D721Med (cell line): ENCODE measurements at regions not wholly inside any gene's neighbourhood (a gene's known extent, or its start where the extent isn't known, plus 50 kb on each side); places are given as distances from the start of the nearest gene placed in this dataset.
"Not testable (repeated sequence)": the region's sequence is repeated elsewhere in the genome, so short reads cannot be mapped to it uniquely, and the experiment has no call there.

ENCODE experiments used
- DNase-seq: peaks from one replicate; pipeline ENCODE4 v3.0.0; 2011; ENCODE audit warnings: low spot score; ENCODE audit not compliant: insufficient read length
- FAIRE-seq: peaks from 2 replicates; lab custom pipeline; 2011; peaks lifted over from hg19 to GRCh38; lab: Jason Lieb, UNC
- TF ChIP-seq, protein P1 (sequence below): IDR thresholded peaks from 2 replicates; pipeline ENCODE4 v1.5.1; 2012; ENCODE audit warnings: mild to moderate bottlenecking, control low read depth; ENCODE audit not compliant: insufficient read depth; ENCODE audit errors: missing control alignments

DNA sequence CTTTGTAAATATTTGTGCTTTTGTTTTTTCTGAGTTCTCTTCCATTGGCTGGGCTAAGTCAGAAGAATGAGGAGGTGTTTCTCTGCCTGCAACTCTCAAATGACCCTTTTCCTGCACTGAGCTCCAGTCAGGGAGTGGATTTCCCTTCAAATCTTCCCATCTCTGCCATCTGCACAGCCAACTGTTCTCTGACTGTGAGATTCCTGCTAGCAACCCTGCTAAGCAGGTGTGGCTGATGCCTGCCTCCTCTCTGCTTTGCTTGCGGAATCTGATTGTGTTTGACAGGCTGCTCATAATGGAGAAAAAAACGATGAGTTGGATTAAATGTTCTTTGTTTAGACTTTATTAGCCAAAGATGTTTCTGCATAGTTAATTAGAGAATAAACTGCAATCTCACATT is 519.8 kb downstream of the TMEM114 start:
- FAIRE-seq = peak; percentile 48
- no peak for DNase-seq
- TF ChIP-seq, protein P1, sequence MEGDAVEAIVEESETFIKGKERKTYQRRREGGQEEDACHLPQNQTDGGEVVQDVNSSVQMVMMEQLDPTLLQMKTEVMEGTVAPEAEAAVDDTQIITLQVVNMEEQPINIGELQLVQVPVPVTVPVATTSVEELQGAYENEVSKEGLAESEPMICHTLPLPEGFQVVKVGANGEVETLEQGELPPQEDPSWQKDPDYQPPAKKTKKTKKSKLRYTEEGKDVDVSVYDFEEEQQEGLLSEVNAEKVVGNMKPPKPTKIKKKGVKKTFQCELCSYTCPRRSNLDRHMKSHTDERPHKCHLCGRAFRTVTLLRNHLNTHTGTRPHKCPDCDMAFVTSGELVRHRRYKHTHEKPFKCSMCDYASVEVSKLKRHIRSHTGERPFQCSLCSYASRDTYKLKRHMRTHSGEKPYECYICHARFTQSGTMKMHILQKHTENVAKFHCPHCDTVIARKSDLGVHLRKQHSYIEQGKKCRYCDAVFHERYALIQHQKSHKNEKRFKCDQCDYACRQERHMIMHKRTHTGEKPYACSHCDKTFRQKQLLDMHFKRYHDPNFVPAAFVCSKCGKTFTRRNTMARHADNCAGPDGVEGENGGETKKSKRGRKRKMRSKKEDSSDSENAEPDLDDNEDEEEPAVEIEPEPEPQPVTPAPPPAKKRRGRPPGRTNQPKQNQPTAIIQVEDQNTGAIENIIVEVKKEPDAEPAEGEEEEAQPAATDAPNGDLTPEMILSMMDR = no peak

DNA sequence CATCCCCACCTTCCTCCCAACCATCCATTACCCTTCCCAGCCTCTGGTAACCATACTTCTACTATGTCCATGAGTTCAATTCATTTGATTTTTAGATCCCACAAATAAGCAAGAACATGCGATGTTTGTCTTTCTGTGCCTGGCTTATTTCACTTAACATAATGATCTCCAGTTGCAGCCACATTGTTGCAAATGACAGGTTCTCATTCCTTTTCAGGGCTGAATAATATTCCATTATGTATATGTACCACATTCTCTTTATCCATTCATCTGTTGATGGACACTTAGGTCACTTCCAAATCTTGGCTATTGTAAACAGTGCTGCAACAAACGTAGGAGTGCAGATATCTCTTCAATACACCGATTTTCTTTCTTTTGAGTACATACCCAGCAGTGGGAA is 522.1 kb downstream of the TMEM114 start:
- not testable (repeated sequence) for FAIRE-seq, DNase-seq

DNA sequence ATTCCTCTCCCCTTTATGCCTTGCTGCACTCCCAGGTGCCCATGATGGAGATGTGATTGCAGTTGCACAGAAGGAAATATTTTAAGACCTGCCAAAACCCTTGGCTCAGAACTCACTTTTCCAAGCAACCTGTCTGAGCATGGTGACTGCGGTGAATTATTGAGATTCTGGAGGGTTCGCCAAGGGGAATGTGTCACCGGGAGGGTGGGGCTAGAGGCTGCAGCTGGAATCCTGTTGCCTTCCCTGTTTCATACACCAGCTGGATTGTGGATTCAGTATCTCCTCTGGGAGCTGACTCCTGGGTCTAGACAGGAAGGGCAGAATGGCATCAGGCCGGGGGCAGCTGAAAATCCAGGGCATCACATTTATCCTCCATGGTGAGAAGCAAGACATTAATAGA is 527.2 kb downstream of the TMEM114 start:
- TF ChIP-seq, protein P1 = no peak
- DNase-seq (no peak), FAIRE-seq (no peak)

DNA sequence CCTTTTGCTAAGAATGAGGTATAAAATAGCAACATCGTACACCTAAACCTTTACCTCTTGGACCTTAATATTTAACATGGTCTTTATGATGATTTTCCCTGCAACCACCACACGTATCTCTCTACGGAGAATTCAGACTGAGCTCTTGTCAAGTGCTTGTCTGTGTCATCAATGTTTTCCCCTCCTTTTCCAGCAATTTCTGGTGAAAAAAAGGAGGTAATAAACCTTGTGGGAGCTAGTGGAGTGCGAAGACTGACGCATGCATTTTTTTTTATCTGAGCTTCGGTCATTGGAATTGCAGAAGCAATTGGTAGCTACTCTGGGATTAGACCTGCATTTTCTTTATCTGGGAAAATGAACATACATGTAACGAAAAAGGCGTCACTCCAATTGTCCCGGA is 527.6 kb downstream of the TMEM114 start:
- TF ChIP-seq, protein P1 = no peak
- DNase-seq (no peak), FAIRE-seq (no peak)

DNA sequence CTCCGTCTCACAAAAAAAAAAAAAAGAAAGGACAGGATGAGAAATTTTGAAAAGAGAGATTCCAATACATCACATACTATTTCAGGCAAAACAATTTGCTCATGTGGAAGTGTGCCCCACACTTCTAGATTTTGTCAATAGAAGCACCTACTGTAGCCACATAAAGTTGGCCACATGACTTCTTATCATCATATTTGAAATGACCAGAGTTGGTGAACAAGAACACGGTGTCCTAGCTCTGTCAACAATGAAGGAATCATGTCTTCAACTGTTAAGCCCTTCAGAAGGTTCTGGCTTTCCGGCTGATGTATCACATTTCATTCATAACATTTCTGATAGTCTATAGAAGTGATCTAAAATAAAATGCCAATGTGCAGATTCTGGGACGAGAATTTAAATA is 534.5 kb downstream of the TMEM114 start:
- FAIRE-seq (no peak), DNase-seq (no peak)
- TF ChIP-seq, protein P1 = no peak

DNA sequence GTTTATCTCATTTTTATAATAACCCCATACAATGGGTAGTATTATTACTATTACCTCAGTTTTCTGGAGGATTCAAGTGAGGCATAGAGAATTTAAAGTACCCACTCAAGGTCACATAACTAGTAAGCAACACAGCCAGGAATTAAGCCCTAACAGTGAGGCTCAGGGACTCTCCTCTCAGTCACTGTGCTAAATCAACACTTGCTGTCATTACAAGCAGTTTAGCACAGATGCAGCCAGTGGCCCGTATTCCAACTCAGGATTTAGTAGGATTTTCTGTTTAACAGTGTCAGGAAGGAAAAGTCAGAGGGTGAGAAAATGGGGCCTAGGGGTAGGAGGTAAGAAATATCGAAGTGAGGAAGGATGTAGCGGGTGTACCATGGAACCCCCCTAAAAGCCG is 536.9 kb downstream of the TMEM114 start:
- DNase-seq (no peak), FAIRE-seq (no peak)
- TF ChIP-seq, protein P1 = no peak

DNA sequence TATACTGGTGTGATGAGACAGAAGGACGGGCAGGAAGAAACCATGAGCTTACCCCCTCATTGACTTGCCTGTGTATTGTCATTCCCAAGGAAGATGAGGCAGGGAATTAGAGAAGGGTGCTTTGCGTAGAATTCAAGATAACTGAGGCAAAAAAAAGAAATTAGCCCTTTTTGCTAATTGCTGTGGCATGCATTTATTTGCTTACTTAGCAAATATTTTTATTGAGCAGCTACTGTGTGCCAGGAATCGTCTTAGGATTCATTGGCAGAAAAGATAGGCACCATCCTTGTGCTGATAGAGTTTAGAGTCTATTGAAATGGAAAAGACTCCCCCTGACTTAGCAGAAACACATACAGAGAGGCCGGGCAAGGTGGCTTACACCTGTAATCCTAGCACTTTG is 541.9 kb downstream of the TMEM114 start:
- no peak for DNase-seq
- FAIRE-seq = no peak
- TF ChIP-seq, protein P1 = no peak

DNA sequence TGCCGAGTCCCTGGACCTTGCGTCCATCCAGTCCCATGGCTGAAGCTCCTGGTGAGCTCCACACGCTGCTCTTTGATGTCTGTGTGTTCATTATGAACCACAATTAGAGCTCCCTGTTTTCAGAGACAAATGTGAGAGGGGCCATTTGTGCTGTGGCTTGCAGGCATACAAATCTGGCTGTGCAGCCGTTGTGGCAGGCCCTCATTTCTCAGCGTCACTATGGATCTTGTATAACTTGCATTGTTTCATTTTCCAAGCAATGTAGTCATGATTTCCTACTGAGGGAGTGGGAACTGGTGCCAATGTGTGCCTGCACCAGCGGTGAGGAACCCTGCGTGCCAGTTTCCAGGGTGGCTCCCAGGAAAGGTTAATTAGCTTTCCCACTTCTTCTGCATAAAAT is 542.6 kb downstream of the TMEM114 start:
- FAIRE-seq (no peak), DNase-seq (no peak)
- TF ChIP-seq, protein P1 = no peak
